GM12892 (cell line): ENCODE measurements at regions not wholly inside any gene's neighbourhood (a gene's known extent, or its start where the extent isn't known, plus 50 kb on each side); places are given as distances from the start of the nearest gene placed in this dataset.

ENCODE experiments used
- POLR2A ChIP-seq: IDR thresholded peaks from 2 replicates; pipeline ENCODE4 v1.6.1; 2011; ENCODE audit warnings: low read depth, low read length, control low read depth
- POLR2AphosphoS5 ChIP-seq: IDR thresholded peaks from 2 replicates; pipeline ENCODE4 v1.6.1; 2011; ENCODE audit warnings: low read depth, low read length, control low read depth
- TAF1 ChIP-seq: IDR thresholded peaks from 2 replicates; pipeline ENCODE4 v1.6.1; 2011; ENCODE audit warnings: low read depth, mild to moderate bottlenecking, control low read depth, low read length, borderline replicate concordance

- TF ChIP-seq POLR2A, result no peak
- TF ChIP-seq POLR2AphosphoS5, result no peak
- no peak for TF ChIP-seq TAF1
Observed at GRCh38 chr12:93325855-93326254, 51.9 kb upstream of the NUDT4 start.
